ENCODE measurements at regions not wholly inside any gene's neighbourhood (a gene's known extent, or its start where the extent isn't known, plus 50 kb on each side); places are given as distances from the start of the nearest gene placed in this dataset.

DNA sequence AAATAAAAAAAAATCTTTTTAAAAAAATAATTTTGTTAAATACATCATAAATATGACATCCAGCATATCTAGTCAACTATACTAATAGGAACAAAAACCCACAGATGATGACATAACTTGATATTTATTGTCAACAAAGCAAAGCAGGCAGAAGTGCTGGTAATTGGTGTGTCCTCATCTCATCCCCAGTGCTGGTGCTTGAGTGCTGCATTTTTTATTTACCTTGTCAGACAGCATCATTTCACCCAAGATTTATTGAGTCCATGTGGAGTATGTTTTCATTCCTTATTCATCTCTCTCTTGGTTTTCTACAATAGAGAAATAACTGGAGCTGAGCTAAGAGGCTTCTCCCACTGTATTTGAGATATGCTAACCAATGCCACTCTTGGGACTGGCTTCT, 191.6 kb upstream of the SLC14A2 start:
- H3K4me1 Mint-ChIP-seq, result no peaks in the 10 kb centered on the region
- Histone ChIP-seq H3K4me2 (replicated peaks; ENCODE audit: low read depth, low read length, poor library complexity, severe bottlenecking) (no peak overlapping the region), H2AFZ (ENCODE audit: insufficient read depth, low read depth, low read length, poor library complexity, severe bottlenecking) (no peak overlapping the region), H4K20me1 (ENCODE audit: control insufficient read depth, insufficient read depth, low read length, poor library complexity, severe bottlenecking) (no peaks in the 10 kb centered on the region), H3K36me3 (replicated peaks in 1 of 2; ENCODE audit: control extremely low read depth in 1 of 2, control insufficient read depth in 1 of 2, extremely low read depth in 1 of 2, insufficient read depth in 2 of 2, low read length in 1 of 2) (no peaks in the 10 kb centered on the region), H3K4me1 (ENCODE audit: control insufficient read depth in 2 of 2, insufficient read depth in 2 of 2, low read length in 2 of 2) (no peaks in the 10 kb centered on the region), H3K9me3 (ENCODE audit: control extremely low read depth in 1 of 3, control insufficient read depth in 2 of 3, insufficient read depth in 1 of 3, low read length in 2 of 3) (no peaks in the 10 kb centered on the region), H3K27ac (ENCODE audit: low read length in 2 of 2) (no peak overlapping the region), H3K9ac (ENCODE audit: low read length) (no peak overlapping the region), H3K4me3 (ENCODE audit: control extremely low read depth in 1 of 5, extremely low read depth in 1 of 5, insufficient read depth in 1 of 5, low read depth in 2 of 5, low read length in 4 of 5) (no peak overlapping the region), H3K27me3 (replicated peaks in 1 of 4; ENCODE audit: control extremely low read depth in 1 of 4, control insufficient read depth in 3 of 4, insufficient read depth in 4 of 4, low read length in 3 of 4) (peaks cover 0 to 7% (median 0%) of the 10 kb centered on the region in 4 experiments), H3K79me2 (ENCODE audit: control insufficient read depth, insufficient read depth, low read length) (no peaks in the 10 kb centered on the region)
- H3K9me3 Mint-ChIP-seq (ENCODE audit: insufficient read depth), result no peaks in the 10 kb centered on the region
- intact Hi-C loops (cut with micrococcal nuclease), result no loop called here
- POLR2A ChIA-PET, result no interaction called here
- CTCF ChIA-PET, result no interaction called here
- DNase-seq (no peak), ATAC-seq (ENCODE audit: low read depth) (no peak)
- no peak overlapping the region for H3K27ac Mint-ChIP-seq
- H3K27me3 Mint-ChIP-seq, result peaks cover 13% of the 10 kb centered on the region
- TF ChIP-seq EZH2 (IDR thresholded peaks at IDR 0.05; ENCODE audit: borderline replicate concordance, insufficient read depth, low read depth, low read length, poor library complexity, severe bottlenecking), result no peak
- TF ChIP-seq, protein P1, sequence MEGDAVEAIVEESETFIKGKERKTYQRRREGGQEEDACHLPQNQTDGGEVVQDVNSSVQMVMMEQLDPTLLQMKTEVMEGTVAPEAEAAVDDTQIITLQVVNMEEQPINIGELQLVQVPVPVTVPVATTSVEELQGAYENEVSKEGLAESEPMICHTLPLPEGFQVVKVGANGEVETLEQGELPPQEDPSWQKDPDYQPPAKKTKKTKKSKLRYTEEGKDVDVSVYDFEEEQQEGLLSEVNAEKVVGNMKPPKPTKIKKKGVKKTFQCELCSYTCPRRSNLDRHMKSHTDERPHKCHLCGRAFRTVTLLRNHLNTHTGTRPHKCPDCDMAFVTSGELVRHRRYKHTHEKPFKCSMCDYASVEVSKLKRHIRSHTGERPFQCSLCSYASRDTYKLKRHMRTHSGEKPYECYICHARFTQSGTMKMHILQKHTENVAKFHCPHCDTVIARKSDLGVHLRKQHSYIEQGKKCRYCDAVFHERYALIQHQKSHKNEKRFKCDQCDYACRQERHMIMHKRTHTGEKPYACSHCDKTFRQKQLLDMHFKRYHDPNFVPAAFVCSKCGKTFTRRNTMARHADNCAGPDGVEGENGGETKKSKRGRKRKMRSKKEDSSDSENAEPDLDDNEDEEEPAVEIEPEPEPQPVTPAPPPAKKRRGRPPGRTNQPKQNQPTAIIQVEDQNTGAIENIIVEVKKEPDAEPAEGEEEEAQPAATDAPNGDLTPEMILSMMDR (IDR thresholded peaks at IDR 0.05), result no peak
- no peak overlapping the region for H3K4me3 Mint-ChIP-seq

DNA sequence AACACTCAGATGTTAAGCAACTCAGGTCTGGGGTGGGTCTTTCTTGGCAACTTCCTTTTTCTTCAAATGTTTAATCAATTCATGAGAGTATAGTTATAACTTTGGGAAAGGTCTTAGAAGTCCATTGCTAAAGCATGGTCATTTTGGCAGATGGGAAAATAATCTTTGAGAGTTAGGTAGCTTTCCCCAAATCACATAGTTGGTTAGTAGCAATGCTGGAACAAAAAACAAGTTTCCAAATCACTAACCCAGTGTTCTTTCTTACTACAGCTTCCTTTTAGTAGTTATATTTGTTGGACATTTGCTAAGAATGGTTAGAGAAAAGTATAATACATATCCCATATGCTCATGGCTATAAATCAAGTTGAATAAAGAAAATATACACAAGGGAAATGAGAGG, 185.2 kb upstream of the SLC14A2 start:
- Histone ChIP-seq H3K4me2 (replicated peaks; ENCODE audit: low read depth, low read length, poor library complexity, severe bottlenecking) (no peak overlapping the region), H3K36me3 (replicated peaks in 1 of 2; ENCODE audit: control extremely low read depth in 1 of 2, control insufficient read depth in 1 of 2, extremely low read depth in 1 of 2, insufficient read depth in 2 of 2, low read length in 1 of 2) (no peaks in the 10 kb centered on the region), H3K4me1 (ENCODE audit: control insufficient read depth in 2 of 2, insufficient read depth in 2 of 2, low read length in 2 of 2) (no peaks in the 10 kb centered on the region), H2AFZ (ENCODE audit: insufficient read depth, low read depth, low read length, poor library complexity, severe bottlenecking) (no peak overlapping the region), H4K20me1 (ENCODE audit: control insufficient read depth, insufficient read depth, low read length, poor library complexity, severe bottlenecking) (no peaks in the 10 kb centered on the region), H3K9ac (ENCODE audit: low read length) (no peak overlapping the region), H3K9me3 (ENCODE audit: control extremely low read depth in 1 of 3, control insufficient read depth in 2 of 3, insufficient read depth in 1 of 3, low read length in 2 of 3) (no peaks in the 10 kb centered on the region), H3K27me3 (replicated peaks in 1 of 4; ENCODE audit: control extremely low read depth in 1 of 4, control insufficient read depth in 3 of 4, insufficient read depth in 4 of 4, low read length in 3 of 4) (peaks cover 0 to 7% (median 0%) of the 10 kb centered on the region in 4 experiments), H3K27ac (ENCODE audit: low read length in 2 of 2) (no peak overlapping the region), H3K4me3 (ENCODE audit: control extremely low read depth in 1 of 5, extremely low read depth in 1 of 5, insufficient read depth in 1 of 5, low read depth in 2 of 5, low read length in 4 of 5) (no peak overlapping the region), H3K79me2 (ENCODE audit: control insufficient read depth, insufficient read depth, low read length) (no peaks in the 10 kb centered on the region)
- intact Hi-C loops (cut with micrococcal nuclease), result no loop called here
- Mint-ChIP-seq H3K4me3 (no peak overlapping the region), H3K27ac (no peak overlapping the region), H3K9me3 (ENCODE audit: insufficient read depth) (no peaks in the 10 kb centered on the region), H3K27me3 (peaks cover 16% of the 10 kb centered on the region), H3K4me1 (no peaks in the 10 kb centered on the region)
- DNase-seq, result no peak
- POLR2A ChIA-PET, result no interaction called here
- CTCF ChIA-PET, result no interaction called here
- TF ChIP-seq EZH2 (IDR thresholded peaks at IDR 0.05; ENCODE audit: borderline replicate concordance, insufficient read depth, low read depth, low read length, poor library complexity, severe bottlenecking), result no peak
- TF ChIP-seq, protein P1 (IDR thresholded peaks at IDR 0.05), result no peak
- no peak for ATAC-seq (ENCODE audit: low read depth)
